ENCODE measurements at regions not wholly inside any gene's neighbourhood (a gene's known extent, or its start where the extent isn't known, plus 50 kb on each side); places are given as distances from the start of the nearest gene placed in this dataset.

GRCh38 chr14:97878206-97878605 is 1081.0 kb downstream of the VRK1 start:
- no peak overlapping the region for H2AFZ ChIP-seq
- no peaks in the 10 kb centered on the region for H3K9me3 ChIP-seq (ENCODE audit: low read depth)
- H3K4me2 ChIP-seq, result no peak overlapping the region
- H3K27me3 ChIP-seq, result no peaks in the 10 kb centered on the region
- no peaks in the 10 kb centered on the region for H4K20me1 ChIP-seq (ENCODE audit: insufficient read depth, poor library complexity, severe bottlenecking)
- H3K4me1 ChIP-seq (ENCODE audit: insufficient read depth), result no peaks in the 10 kb centered on the region
- no peak overlapping the region for H3K27ac ChIP-seq
- no peak for DNase-seq (ENCODE audit: low spot score)
- TF ChIP-seq EZH2phosphoT487 (IDR thresholded peaks at IDR 0.05; ENCODE audit: low read depth, severe bottlenecking, unreplicated experiment) (no peak), EZH2 (IDR thresholded peaks at IDR 0.05; ENCODE audit: borderline replicate concordance) (no peak), CTCF (IDR thresholded peaks at IDR 0.05; ENCODE audit: poor library complexity) (no peak)
- WGBS (ENCODE audit: low lambda C conversion rate, missing lambda C conversion rate), result 88% methylated on average over 1 of the region's 1 CpG
- H3K9me2 ChIP-seq (replicated peaks; ENCODE audit: insufficient read depth), result no peaks in the 10 kb centered on the region
- no peaks in the 10 kb centered on the region for H3K36me3 ChIP-seq (replicated peaks; ENCODE audit: insufficient read depth, low read depth)
- no peaks in the 10 kb centered on the region for H3K79me2 ChIP-seq
- no peak overlapping the region for H3K4me3 ChIP-seq

GRCh38 chr14:97878727-97879126 is 1081.5 kb downstream of the VRK1 start:
- no peak overlapping the region for H3K4me3 ChIP-seq
- H4K20me1 ChIP-seq (ENCODE audit: insufficient read depth, poor library complexity, severe bottlenecking), result no peaks in the 10 kb centered on the region
- no peak overlapping the region for H3K27ac ChIP-seq
- no peak for DNase-seq (ENCODE audit: low spot score)
- WGBS (ENCODE audit: low lambda C conversion rate, missing lambda C conversion rate), result 76% methylated on average over 5 of the region's 5 CpGs
- no peaks in the 10 kb centered on the region for H3K4me1 ChIP-seq (ENCODE audit: insufficient read depth)
- no peaks in the 10 kb centered on the region for H3K36me3 ChIP-seq (replicated peaks; ENCODE audit: insufficient read depth, low read depth)
- TF ChIP-seq CTCF (IDR thresholded peaks at IDR 0.05; ENCODE audit: poor library complexity) (no peak), EZH2phosphoT487 (IDR thresholded peaks at IDR 0.05; ENCODE audit: low read depth, severe bottlenecking, unreplicated experiment) (no peak), EZH2 (IDR thresholded peaks at IDR 0.05; ENCODE audit: borderline replicate concordance) (no peak)
- no peaks in the 10 kb centered on the region for H3K79me2 ChIP-seq
- no peaks in the 10 kb centered on the region for H3K27me3 ChIP-seq
- no peak overlapping the region for H3K4me2 ChIP-seq
- H3K9me3 ChIP-seq (ENCODE audit: low read depth), result no peaks in the 10 kb centered on the region
- no peaks in the 10 kb centered on the region for H3K9me2 ChIP-seq (replicated peaks; ENCODE audit: insufficient read depth)
- no peak overlapping the region for H2AFZ ChIP-seq

- no peak for TF ChIP-seq EZH2phosphoT487 (IDR thresholded peaks at IDR 0.05; ENCODE audit: low read depth, severe bottlenecking, unreplicated experiment)
- TF ChIP-seq EZH2 (IDR thresholded peaks at IDR 0.05; ENCODE audit: borderline replicate concordance), result no peak
- no peak for TF ChIP-seq CTCF (IDR thresholded peaks at IDR 0.05; ENCODE audit: poor library complexity)
- no peak for DNase-seq (ENCODE audit: low spot score)
- no peaks in the 10 kb centered on the region for H3K4me1 ChIP-seq (ENCODE audit: insufficient read depth)
- H3K4me2 ChIP-seq, result no peak overlapping the region
- H2AFZ ChIP-seq, result no peak overlapping the region
- H3K9me3 ChIP-seq (ENCODE audit: low read depth), result no peaks in the 10 kb centered on the region
- no peaks in the 10 kb centered on the region for H4K20me1 ChIP-seq (ENCODE audit: insufficient read depth, poor library complexity, severe bottlenecking)
- 91% methylated on average over 6 of the region's 6 CpGs for WGBS (ENCODE audit: low lambda C conversion rate, missing lambda C conversion rate)
- H3K4me3 ChIP-seq, result no peak overlapping the region
- H3K27ac ChIP-seq, result no peak overlapping the region
- no peaks in the 10 kb centered on the region for H3K36me3 ChIP-seq (replicated peaks; ENCODE audit: insufficient read depth, low read depth)
- H3K79me2 ChIP-seq, result no peaks in the 10 kb centered on the region
- H3K9me2 ChIP-seq (replicated peaks; ENCODE audit: insufficient read depth), result no peaks in the 10 kb centered on the region
- no peaks in the 10 kb centered on the region for H3K27me3 ChIP-seq
Measured at GRCh38 chr14:97887690-97888089, 1090.5 kb downstream of the VRK1 start.

- no peak for TF ChIP-seq EZH2phosphoT487 (IDR thresholded peaks at IDR 0.05; ENCODE audit: low read depth, severe bottlenecking, unreplicated experiment)
- TF ChIP-seq CTCF (IDR thresholded peaks at IDR 0.05; ENCODE audit: poor library complexity), result no peak
- no peak for TF ChIP-seq EZH2 (IDR thresholded peaks at IDR 0.05; ENCODE audit: borderline replicate concordance)
- no peaks in the 10 kb centered on the region for H3K79me2 ChIP-seq
- no peaks in the 10 kb centered on the region for H3K27me3 ChIP-seq
- no peaks in the 10 kb centered on the region for H3K9me3 ChIP-seq (ENCODE audit: low read depth)
- no peaks in the 10 kb centered on the region for H3K9me2 ChIP-seq (replicated peaks; ENCODE audit: insufficient read depth)
- H3K36me3 ChIP-seq (replicated peaks; ENCODE audit: insufficient read depth, low read depth), result no peaks in the 10 kb centered on the region
- no peak overlapping the region for H2AFZ ChIP-seq
- WGBS (ENCODE audit: low lambda C conversion rate, missing lambda C conversion rate), result 97% methylated on average over 5 of the region's 5 CpGs
- H4K20me1 ChIP-seq (ENCODE audit: insufficient read depth, poor library complexity, severe bottlenecking), result no peaks in the 10 kb centered on the region
- H3K4me1 ChIP-seq (ENCODE audit: insufficient read depth), result no peaks in the 10 kb centered on the region
- H3K4me2 ChIP-seq, result no peak overlapping the region
- no peak overlapping the region for H3K4me3 ChIP-seq
- DNase-seq (ENCODE audit: low spot score), result no peak
- H3K27ac ChIP-seq, result no peak overlapping the region
Measured at GRCh38 chr14:97888331-97888730, 1091.1 kb downstream of the VRK1 start.
